ENCODE measurements at regions not wholly inside any gene's neighbourhood (a gene's known extent, or its start where the extent isn't known, plus 50 kb on each side); places are given as distances from the start of the nearest gene placed in this dataset.

- TF ChIP-seq POLR2A (IDR thresholded peaks at IDR 0.05) = no peak
- TF ChIP-seq, protein P1, sequence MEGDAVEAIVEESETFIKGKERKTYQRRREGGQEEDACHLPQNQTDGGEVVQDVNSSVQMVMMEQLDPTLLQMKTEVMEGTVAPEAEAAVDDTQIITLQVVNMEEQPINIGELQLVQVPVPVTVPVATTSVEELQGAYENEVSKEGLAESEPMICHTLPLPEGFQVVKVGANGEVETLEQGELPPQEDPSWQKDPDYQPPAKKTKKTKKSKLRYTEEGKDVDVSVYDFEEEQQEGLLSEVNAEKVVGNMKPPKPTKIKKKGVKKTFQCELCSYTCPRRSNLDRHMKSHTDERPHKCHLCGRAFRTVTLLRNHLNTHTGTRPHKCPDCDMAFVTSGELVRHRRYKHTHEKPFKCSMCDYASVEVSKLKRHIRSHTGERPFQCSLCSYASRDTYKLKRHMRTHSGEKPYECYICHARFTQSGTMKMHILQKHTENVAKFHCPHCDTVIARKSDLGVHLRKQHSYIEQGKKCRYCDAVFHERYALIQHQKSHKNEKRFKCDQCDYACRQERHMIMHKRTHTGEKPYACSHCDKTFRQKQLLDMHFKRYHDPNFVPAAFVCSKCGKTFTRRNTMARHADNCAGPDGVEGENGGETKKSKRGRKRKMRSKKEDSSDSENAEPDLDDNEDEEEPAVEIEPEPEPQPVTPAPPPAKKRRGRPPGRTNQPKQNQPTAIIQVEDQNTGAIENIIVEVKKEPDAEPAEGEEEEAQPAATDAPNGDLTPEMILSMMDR (IDR thresholded peaks at IDR 0.05) = no peak
Observed at GRCh38 chr2:223273995-223274394, 222.0 kb downstream of the KCNE4 start.
